ENCODE measurements at regions not wholly inside any gene's neighbourhood (a gene's known extent, or its start where the extent isn't known, plus 50 kb on each side); places are given as distances from the start of the nearest gene placed in this dataset.

GRCh38 chrX:126027229-126027628 is 138.9 kb downstream of the DCAF12L2 start:
- intact Hi-C loops (cut with DNase I; ENCODE audit: low total_unique reads) = no loop called here
- no peaks in the 10 kb centered on the region for H3K4me1 ChIP-seq
- no peak for TF ChIP-seq CTCF (IDR thresholded peaks at IDR 0.05)
- no peak for TF ChIP-seq POLR2A (IDR thresholded peaks at IDR 0.05)
- H3K36me3 ChIP-seq (ENCODE audit: low read depth, missing control alignments) = no peaks in the 10 kb centered on the region
- H3K27ac ChIP-seq = no peak overlapping the region
- 100% methylated on average over 2 of the region's 3 CpGs; no CpG with 5 or more reads in 1 of the 2 donors for WGBS, 2 donors
- H3K9me3 ChIP-seq = no peaks in the 10 kb centered on the region
- no peak overlapping the region for H3K4me3 ChIP-seq
- no peak for DNase-seq
- H3K27me3 ChIP-seq = no peaks in the 10 kb centered on the region

GRCh38 chrX:126030021-126030420 is 136.1 kb downstream of the DCAF12L2 start:
- no peak for TF ChIP-seq CTCF (IDR thresholded peaks at IDR 0.05)
- TF ChIP-seq POLR2A (IDR thresholded peaks at IDR 0.05) = no peak
- intact Hi-C loops (cut with DNase I; ENCODE audit: low total_unique reads) = no loop called here
- 76% methylated on average over 2 of the region's 4 CpGs; no CpG with 5 or more reads in 1 of the 2 donors for WGBS, 2 donors
- no peaks in the 10 kb centered on the region for H3K4me1 ChIP-seq
- no peaks in the 10 kb centered on the region for H3K27me3 ChIP-seq
- H3K4me3 ChIP-seq = no peak overlapping the region
- no peaks in the 10 kb centered on the region for H3K9me3 ChIP-seq
- no peak for DNase-seq
- no peaks in the 10 kb centered on the region for H3K36me3 ChIP-seq (ENCODE audit: low read depth, missing control alignments)
- H3K27ac ChIP-seq = no peak overlapping the region

GRCh38 chrX:126063984-126064383 is 102.1 kb downstream of the DCAF12L2 start:
- Histone ChIP-seq H3K27ac (no peak overlapping the region), H3K27me3 (no peaks in the 10 kb centered on the region), H3K4me1 (no peaks in the 10 kb centered on the region), H3K4me3 (no peak overlapping the region), H3K36me3 (ENCODE audit: low read depth, missing control alignments) (no peaks in the 10 kb centered on the region), H3K9me3 (no peaks in the 10 kb centered on the region)
- DNase-seq = no peak
- WGBS, 2 donors = 43 to 46% methylated on average over 3 to 4 of the region's 4 CpGs
- TF ChIP-seq CTCF (IDR thresholded peaks at IDR 0.05) (no peak), POLR2A (IDR thresholded peaks at IDR 0.05) (no peak)
- intact Hi-C loops (cut with DNase I; ENCODE audit: low total_unique reads) = no loop called here

- H3K9me3 ChIP-seq = no peaks in the 10 kb centered on the region
- intact Hi-C loops (cut with DNase I; ENCODE audit: low total_unique reads) = no loop called here
- H3K4me1 ChIP-seq = no peaks in the 10 kb centered on the region
- DNase-seq = no peak
- no peak overlapping the region for H3K27ac ChIP-seq
- no peak for TF ChIP-seq POLR2A (IDR thresholded peaks at IDR 0.05)
- TF ChIP-seq CTCF (IDR thresholded peaks at IDR 0.05) = no peak
- WGBS, 2 donors = 60 to 71% methylated on average over 1 to 7 of the region's 9 CpGs
- no peaks in the 10 kb centered on the region for H3K36me3 ChIP-seq (ENCODE audit: low read depth, missing control alignments)
- H3K27me3 ChIP-seq = no peaks in the 10 kb centered on the region
- H3K4me3 ChIP-seq = no peak overlapping the region
Measured at GRCh38 chrX:126064901-126065541, 101.1 kb downstream of the DCAF12L2 start.
